ENCODE measurements at regions not wholly inside any gene's neighbourhood (a gene's known extent, or its start where the extent isn't known, plus 50 kb on each side); places are given as distances from the start of the nearest gene placed in this dataset.
"Not testable (repeated sequence)": the region's sequence is repeated elsewhere in the genome, so short reads cannot be mapped to it uniquely, and the experiment has no call there.

- no peak for TF ChIP-seq CTCF (IDR thresholded peaks at IDR 0.05; ENCODE audit: low read depth, low read length)
- DNase-seq (ENCODE audit: low read depth, low spot score): peak; percentile 65
- H3K4me3 ChIP-seq (ENCODE audit: low read depth, low read length): no peak overlapping the region
- in situ Hi-C loops (cut with HindIII; ENCODE audit: low sequenced_read_pairs): no loop called here
Measured at GRCh38 chr10:33706191-33706590, 371.7 kb upstream of the NRP1 start.

GRCh38 chr10:33704214-33704830 lies 369.9 kb upstream of the NRP1 start:
- no peak for DNase-seq (ENCODE audit: low read depth, low spot score)
- TF ChIP-seq CTCF (IDR thresholded peaks at IDR 0.05; ENCODE audit: low read depth, low read length): no peak
- in situ Hi-C loops (cut with HindIII; ENCODE audit: low sequenced_read_pairs): no loop called here
- no peak overlapping the region for H3K4me3 ChIP-seq (ENCODE audit: low read depth, low read length)

GRCh38 chr10:33703501-33704213 lies 369.2 kb upstream of the NRP1 start:
- H3K4me3 ChIP-seq (ENCODE audit: low read depth, low read length): no peak overlapping the region
- in situ Hi-C loops (cut with HindIII; ENCODE audit: low sequenced_read_pairs): no loop called here
- no peak for TF ChIP-seq CTCF (IDR thresholded peaks at IDR 0.05; ENCODE audit: low read depth, low read length)
- DNase-seq (ENCODE audit: low read depth, low spot score): peak; percentile 17

GRCh38 chr10:33698033-33698432 lies 363.6 kb upstream of the NRP1 start:
- in situ Hi-C loops (cut with HindIII; ENCODE audit: low sequenced_read_pairs): no loop called here
- no peak for TF ChIP-seq CTCF (IDR thresholded peaks at IDR 0.05; ENCODE audit: low read depth, low read length)
- no peak overlapping the region for H3K4me3 ChIP-seq (ENCODE audit: low read depth, low read length)
- no peak for DNase-seq (ENCODE audit: low read depth, low spot score)

- H3K4me3 ChIP-seq (ENCODE audit: low read depth, low read length): no peak overlapping the region
- TF ChIP-seq CTCF (IDR thresholded peaks at IDR 0.05; ENCODE audit: low read depth, low read length): no peak
- no peak for DNase-seq (ENCODE audit: low read depth, low spot score)
- in situ Hi-C loops (cut with HindIII; ENCODE audit: low sequenced_read_pairs): no loop called here
Measured at GRCh38 chr10:33697016-33697415, 362.5 kb upstream of the NRP1 start.

- H3K4me3 ChIP-seq (ENCODE audit: low read depth, low read length): no peak overlapping the region
- no peak for DNase-seq (ENCODE audit: low read depth, low spot score)
- no peak for TF ChIP-seq CTCF (IDR thresholded peaks at IDR 0.05; ENCODE audit: low read depth, low read length)
- in situ Hi-C loops (cut with HindIII; ENCODE audit: low sequenced_read_pairs): no loop called here
Measured at GRCh38 chr10:33695536-33695935, 361.1 kb upstream of the NRP1 start.

- H3K4me3 ChIP-seq (ENCODE audit: low read depth, low read length); in situ Hi-C loops (cut with HindIII; ENCODE audit: low sequenced_read_pairs); DNase-seq (ENCODE audit: low read depth, low spot score): not testable (repeated sequence)
Measured at GRCh38 chr10:33690536-33690935, 356.1 kb upstream of the NRP1 start.

Measured in astrocyte of the spinal cord (primary cell).